Fibroblast of villous mesenchyme (primary cell): ENCODE measurements at regions not wholly inside any gene's neighbourhood (a gene's known extent, or its start where the extent isn't known, plus 50 kb on each side); places are given as distances from the start of the nearest gene placed in this dataset.

ENCODE experiments used
- DNase-seq: peaks from one replicate; pipeline ENCODE4 v3.0.0-alpha.2; 2010; ENCODE audit warnings: low read depth
- H3K4me3 ChIP-seq: 2 replicates; pipeline ENCODE4 v1.5.1; 2011; ENCODE audit warnings: low read depth, mild to moderate bottlenecking, low read length
- TF ChIP-seq, protein P1 (sequence below): IDR thresholded peaks from 2 replicates; pipeline ENCODE4 v1.5.1; 2012; ENCODE audit warnings: low read depth, mild to moderate bottlenecking, low read length; ENCODE audit not compliant: insufficient read depth

DNA sequence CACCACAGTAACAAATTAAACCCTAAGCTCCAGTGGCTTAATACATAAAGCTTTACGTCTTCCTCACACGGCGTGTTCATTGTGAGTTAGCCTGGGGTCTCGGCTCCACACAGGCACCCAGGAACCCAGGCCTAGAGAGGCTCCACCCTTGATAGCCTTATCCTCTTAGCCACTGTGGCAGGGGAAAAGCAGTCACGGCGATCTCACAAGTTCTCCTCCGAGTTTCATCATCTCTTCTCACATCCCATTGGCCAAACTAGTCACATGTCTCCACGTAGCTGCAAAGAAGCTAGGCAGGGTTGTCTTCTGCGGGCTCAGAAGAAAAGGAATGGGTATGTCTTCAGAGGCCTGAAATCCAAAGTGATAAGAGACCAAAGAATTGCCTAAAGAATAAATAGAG, 122.3 kb upstream of the GRIK3 start:
- DNase-seq = no peak
- TF ChIP-seq, protein P1, sequence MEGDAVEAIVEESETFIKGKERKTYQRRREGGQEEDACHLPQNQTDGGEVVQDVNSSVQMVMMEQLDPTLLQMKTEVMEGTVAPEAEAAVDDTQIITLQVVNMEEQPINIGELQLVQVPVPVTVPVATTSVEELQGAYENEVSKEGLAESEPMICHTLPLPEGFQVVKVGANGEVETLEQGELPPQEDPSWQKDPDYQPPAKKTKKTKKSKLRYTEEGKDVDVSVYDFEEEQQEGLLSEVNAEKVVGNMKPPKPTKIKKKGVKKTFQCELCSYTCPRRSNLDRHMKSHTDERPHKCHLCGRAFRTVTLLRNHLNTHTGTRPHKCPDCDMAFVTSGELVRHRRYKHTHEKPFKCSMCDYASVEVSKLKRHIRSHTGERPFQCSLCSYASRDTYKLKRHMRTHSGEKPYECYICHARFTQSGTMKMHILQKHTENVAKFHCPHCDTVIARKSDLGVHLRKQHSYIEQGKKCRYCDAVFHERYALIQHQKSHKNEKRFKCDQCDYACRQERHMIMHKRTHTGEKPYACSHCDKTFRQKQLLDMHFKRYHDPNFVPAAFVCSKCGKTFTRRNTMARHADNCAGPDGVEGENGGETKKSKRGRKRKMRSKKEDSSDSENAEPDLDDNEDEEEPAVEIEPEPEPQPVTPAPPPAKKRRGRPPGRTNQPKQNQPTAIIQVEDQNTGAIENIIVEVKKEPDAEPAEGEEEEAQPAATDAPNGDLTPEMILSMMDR = no peak
- no peak overlapping the region for H3K4me3 ChIP-seq

DNA sequence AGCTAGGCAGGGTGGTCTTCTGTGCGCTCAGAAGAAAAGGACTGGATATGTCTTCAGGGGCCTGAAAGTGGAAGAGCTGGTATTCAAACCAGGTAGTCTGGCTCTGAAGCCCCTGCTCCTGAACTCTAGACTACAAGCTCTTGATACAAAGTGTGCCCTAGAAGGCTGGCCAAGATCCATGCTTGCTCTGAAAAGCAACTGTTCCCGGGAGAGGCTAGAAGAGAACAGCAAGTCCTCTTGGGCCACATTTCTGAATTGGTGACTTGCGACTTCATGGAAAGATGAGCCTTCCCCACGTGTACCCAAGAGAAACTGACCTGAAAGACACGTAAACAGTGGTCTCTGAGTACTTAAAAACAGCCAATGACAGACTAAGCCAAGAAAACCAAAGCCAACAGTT, 123.3 kb upstream of the GRIK3 start:
- no peak for DNase-seq
- TF ChIP-seq, protein P1 = no peak
- H3K4me3 ChIP-seq = no peak overlapping the region

DNA sequence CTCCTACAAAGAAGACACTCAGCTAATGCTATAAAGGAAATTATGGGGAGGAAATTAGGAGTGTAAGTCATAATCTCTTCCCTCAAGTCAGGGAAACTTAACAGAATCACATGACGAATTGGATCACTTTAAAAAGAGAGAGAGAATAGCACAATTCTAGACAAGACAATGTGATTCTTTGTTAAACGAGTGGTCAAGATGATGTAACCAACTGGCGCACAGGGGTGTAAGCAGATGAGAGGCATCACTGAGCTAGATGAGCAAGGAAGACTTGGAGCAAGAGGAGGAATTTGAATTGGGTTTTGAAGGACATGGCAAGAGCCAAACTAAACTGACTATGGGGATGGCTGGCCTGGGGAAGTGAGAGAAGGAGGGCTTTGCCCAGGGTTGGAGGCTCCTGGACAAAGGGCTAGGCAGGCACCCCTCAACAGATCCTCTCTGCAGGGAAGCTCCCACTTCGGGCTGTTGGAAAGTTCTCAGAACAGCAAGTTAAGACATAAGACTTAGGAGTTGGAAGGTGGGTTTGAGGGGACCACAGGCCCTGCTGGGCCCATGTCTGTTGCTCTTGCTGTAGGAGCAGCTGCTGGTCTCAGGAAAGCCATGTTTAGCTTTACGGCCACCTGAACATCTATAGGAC, 123.9 kb upstream of the GRIK3 start:
- TF ChIP-seq, protein P1 = no peak
- DNase-seq = no peak

DNA sequence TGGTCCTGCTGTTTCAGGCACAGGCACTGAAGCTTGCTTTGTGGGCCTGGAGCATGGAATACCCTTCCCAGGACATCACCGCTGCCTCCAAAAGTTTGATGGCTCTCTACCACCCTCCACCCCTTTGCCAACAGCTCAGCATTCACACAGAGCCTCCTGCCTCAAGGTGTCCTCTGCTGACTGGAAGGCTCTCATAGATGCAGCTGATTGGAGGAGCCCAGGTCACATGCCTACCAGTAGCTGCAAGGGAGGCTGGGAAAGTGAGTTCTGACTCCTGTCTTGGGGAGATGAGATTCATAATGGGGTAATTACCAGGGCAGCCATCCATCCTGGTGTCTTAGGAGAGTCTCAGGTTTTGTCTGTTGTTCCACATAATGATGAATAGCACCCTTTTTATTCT, 124.8 kb upstream of the GRIK3 start:
- DNase-seq = no peak

More for the DNA sequence above, 123.9 kb upstream of the GRIK3 start:
- H3K4me3 ChIP-seq = no peak overlapping the region

DNA sequence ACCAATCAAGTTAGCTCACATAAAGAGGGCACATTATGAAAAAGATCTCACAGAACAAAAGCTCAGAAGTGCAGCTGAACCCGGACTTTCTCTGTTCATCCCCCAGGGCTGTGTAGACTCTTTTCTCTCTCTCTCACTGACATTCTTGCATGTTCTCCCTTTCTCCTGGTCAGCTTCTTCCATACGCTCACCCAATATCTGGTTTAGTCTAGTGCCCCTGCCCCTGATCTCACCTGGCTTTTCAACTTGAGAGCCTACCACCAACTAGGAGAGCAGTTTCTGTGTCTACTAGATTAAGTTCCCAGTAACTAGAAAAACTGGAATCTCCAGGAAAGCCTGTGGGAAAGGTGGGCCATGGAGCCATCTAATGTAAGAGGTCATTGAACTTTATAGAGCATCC, 126.9 kb upstream of the GRIK3 start:
- DNase-seq = no peak
- H3K4me3 ChIP-seq = no peak overlapping the region
- TF ChIP-seq, protein P1 = no peak

More for the DNA sequence above, 124.8 kb upstream of the GRIK3 start:
- TF ChIP-seq, protein P1 = no peak
- H3K4me3 ChIP-seq = no peak overlapping the region

DNA sequence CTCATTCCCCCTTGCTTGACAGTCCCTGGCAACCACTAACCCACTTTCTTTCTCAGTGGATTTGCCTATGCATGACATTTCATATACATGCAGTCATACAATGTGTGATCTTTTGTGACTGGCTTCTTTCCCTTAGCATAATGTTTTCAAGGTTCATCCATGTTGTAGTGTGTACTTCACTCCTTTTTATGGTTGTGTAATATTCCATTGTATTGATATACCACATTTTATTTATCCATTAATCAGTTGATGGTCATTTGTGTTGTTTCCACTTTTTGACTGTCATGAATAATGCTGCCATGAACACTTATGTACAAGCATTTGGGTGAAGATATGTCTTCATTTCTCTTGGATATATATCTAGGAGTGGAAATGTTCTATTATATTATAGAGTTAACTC, 127.7 kb upstream of the GRIK3 start:
- TF ChIP-seq, protein P1 = no peak
- no peak for DNase-seq
- H3K4me3 ChIP-seq = no peak overlapping the region

DNA sequence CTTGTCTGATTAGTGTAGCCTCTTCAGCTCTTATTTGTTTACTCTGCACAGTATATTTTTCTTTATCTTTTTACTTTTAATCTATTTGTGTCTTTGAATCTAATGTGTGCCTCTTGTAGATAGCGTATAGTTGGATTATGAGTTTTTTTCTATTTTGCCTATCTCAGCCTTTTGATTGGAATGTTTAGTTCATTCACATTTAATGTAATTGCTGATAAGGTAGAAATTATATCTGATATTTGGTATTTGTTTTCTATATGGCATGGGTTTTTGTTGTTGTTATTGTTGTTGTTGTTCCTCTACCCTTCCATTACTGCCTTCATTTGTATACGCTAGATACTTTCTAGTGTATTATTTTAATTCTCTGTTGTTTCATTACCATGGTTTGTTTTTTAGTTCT, 131.7 kb upstream of the GRIK3 start:
- no peak for DNase-seq
- TF ChIP-seq, protein P1 = no peak
- no peak overlapping the region for H3K4me3 ChIP-seq
